ENCODE measurements at regions not wholly inside any gene's neighbourhood (a gene's known extent, or its start where the extent isn't known, plus 50 kb on each side); places are given as distances from the start of the nearest gene placed in this dataset.

- TF ChIP-seq CTCF (conservative IDR thresholded peaks at IDR 0.05 in 1 of 2, IDR thresholded peaks at IDR 0.05 in 1 of 2; ENCODE audit: low read depth in 1 of 2, low read length in 2 of 2) (no peak), EZH2 (IDR thresholded peaks at IDR 0.05; ENCODE audit: low read length, missing control alignments) (no peak)
These were observed 183.6 kb upstream of the PMFBP1 start for GRCh38 chr16:72355561-72355960.

Measured in fibroblast of lung (primary cell).